K562 (cell line): ENCODE measurements at regions not wholly inside any gene's neighbourhood (a gene's known extent, or its start where the extent isn't known, plus 50 kb on each side); places are given as distances from the start of the nearest gene placed in this dataset.

ENCODE experiments used
- TEAD4 ChIP-seq, 2 experiments: sonication (generic) in 1 of 2; formaldehyde crosslinking in 1 of 2; IDR thresholded peaks; 2 replicates each; pipeline versions ENCODE4 v1.6.1 to v1.8.0; 2012 to 2022; ENCODE audit warnings: borderline replicate concordance in 1 of 2, inconsistent platforms in 1 of 2, low read length in 1 of 2, mild to moderate bottlenecking in 1 of 2, missing genetic modification reagents in 1 of 2
- ZBTB26 ChIP-seq: fragments of 450-650 bp; formaldehyde crosslinking; IDR thresholded peaks from 2 replicates; pipeline ENCODE4 v1.4.0; 2022; ENCODE audit warnings: missing genetic modification characterization
- TF ChIP-seq, protein P1 (sequence below), 2 experiments: fragments of 450-650 bp; IDR thresholded peaks; 2 replicates each; pipeline ENCODE4 v1.6.1; 2016; ENCODE audit warnings: mild to moderate bottlenecking in 2 of 2, borderline replicate concordance in 1 of 2, low read depth in 1 of 2, moderate library complexity in 1 of 2
- TF ChIP-seq, protein P2 (sequence below), 2 experiments: fragments of 450-650 bp in 1 of 2; sonication (generic) in 1 of 2; formaldehyde crosslinking in 1 of 2; IDR thresholded peaks; 2 replicates each; pipeline versions ENCODE4 v1.7.1 to v1.9.0; 2016 to 2022; ENCODE audit warnings: inconsistent platforms in 1 of 2, mild to moderate bottlenecking in 1 of 2, missing genetic modification reagents in 1 of 2

GRCh38 chr16:85420501-85421337 lies 192.4 kb upstream of the GSE1 start (continued):
- TF ChIP-seq, protein P1, sequence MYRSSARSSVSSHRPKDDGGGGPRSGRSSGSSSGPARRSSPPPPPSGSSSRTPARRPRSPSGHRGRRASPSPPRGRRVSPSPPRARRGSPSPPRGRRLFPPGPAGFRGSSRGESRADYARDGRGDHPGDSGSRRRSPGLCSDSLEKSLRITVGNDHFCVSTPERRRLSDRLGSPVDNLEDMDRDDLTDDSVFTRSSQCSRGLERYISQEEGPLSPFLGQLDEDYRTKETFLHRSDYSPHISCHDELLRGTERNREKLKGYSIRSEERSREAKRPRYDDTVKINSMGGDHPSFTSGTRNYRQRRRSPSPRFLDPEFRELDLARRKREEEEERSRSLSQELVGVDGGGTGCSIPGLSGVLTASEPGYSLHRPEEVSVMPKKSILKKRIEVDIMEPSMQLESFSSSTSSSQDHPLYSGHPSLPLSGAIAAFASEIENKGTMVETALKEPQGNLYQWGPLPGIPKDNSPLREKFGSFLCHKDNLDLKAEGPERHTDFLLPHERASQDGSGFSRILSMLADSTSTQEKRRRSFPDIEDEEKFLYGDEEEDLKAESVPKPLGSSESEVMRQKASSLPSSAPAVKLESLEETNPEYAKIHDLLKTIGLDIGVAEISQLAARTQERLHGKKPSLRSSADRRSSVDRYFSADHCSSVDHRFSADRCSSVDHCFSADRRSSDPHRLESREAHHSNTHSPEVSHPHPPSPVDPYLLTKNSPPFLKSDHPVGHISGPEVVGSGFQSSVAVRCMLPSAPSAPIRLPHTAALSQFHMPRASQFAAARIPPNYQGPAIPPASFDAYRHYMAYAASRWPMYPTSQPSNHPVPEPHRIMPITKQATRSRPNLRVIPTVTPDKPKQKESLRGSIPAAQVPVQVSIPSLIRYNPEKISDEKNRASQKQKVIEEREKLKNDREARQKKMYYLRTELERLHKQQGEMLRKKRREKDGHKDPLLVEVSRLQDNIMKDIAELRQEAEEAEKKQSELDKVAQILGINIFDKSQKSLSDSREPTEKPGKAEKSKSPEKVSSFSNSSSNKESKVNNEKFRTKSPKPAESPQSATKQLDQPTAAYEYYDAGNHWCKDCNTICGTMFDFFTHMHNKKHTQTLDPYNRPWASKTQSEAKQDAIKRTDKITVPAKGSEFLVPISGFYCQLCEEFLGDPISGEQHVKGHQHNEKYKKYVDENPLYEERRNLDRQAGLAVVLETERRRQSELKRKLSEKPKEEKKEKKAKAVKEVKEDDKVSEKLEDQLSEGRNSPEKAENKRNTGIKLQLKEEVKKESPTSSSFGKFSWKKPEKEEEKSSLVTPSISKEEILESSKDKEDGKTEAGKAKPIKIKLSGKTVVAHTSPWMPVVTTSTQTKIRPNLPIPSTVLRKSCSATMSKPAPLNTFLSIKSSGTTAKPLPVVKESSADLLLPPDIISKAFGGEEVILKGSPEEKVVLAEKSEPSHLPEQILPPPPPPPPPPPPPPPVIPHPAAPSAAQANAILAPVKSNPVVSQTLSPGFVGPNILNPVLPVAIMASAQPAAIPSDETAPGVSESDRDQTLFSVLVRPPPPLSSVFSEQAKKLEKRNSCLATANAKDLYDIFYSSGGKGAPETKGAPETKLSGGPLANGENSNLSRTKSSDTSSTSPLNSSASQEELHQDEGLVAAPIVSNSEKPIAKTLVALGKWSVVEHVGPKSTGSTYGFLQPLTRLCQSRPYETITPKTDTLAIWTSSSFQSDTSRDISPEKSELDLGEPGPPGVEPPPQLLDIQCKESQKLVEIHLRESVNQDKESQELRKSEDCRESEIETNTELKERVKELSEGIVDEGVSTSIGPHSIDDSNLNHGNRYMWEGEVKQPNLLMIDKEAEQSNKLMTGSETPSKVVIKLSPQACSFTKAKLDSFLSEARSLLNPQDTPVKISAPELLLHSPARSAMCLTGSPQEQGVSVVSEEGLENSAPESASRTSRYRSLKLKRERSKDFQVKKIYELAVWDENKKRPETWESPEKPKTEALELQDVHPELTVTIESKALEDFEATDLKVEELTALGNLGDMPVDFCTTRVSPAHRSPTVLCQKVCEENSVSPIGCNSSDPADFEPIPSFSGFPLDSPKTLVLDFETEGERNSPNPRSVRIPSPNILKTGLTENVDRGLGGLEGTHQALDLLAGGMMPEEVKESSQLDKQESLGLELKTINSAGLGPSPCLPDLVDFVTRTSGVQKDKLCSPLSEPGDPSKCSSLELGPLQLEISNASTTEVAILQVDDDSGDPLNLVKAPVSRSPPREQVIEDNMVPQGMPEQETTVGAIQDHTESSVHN (IDR thresholded peaks at IDR 0.05; ENCODE audit: borderline replicate concordance in 1 of 2, low read depth in 1 of 2), result no peak
- TF ChIP-seq, protein P2, sequence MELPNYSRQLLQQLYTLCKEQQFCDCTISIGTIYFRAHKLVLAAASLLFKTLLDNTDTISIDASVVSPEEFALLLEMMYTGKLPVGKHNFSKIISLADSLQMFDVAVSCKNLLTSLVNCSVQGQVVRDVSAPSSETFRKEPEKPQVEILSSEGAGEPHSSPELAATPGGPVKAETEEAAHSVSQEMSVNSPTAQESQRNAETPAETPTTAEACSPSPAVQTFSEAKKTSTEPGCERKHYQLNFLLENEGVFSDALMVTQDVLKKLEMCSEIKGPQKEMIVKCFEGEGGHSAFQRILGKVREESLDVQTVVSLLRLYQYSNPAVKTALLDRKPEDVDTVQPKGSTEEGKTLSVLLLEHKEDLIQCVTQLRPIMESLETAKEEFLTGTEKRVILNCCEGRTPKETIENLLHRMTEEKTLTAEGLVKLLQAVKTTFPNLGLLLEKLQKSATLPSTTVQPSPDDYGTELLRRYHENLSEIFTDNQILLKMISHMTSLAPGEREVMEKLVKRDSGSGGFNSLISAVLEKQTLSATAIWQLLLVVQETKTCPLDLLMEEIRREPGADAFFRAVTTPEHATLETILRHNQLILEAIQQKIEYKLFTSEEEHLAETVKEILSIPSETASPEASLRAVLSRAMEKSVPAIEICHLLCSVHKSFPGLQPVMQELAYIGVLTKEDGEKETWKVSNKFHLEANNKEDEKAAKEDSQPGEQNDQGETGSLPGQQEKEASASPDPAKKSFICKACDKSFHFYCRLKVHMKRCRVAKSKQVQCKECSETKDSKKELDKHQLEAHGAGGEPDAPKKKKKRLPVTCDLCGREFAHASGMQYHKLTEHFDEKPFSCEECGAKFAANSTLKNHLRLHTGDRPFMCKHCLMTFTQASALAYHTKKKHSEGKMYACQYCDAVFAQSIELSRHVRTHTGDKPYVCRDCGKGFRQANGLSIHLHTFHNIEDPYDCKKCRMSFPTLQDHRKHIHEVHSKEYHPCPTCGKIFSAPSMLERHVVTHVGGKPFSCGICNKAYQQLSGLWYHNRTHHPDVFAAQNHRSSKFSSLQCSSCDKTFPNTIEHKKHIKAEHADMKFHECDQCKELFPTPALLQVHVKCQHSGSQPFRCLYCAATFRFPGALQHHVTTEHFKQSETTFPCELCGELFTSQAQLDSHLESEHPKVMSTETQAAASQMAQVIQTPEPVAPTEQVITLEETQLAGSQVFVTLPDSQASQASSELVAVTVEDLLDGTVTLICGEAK (IDR thresholded peaks at IDR 0.05), result no peak
- TF ChIP-seq, protein P2 (CRISPR knock-in tag; IDR thresholded peaks at IDR 0.05), result no peak
- TF ChIP-seq TEAD4 (IDR thresholded peaks at IDR 0.05; ENCODE audit: low read length) (no peak), TEAD4 (CRISPR knock-in tag; IDR thresholded peaks at IDR 0.05; ENCODE audit: borderline replicate concordance) (no peak), ZBTB26 (no peak)
